ENCODE measurements at regions not wholly inside any gene's neighbourhood (a gene's known extent, or its start where the extent isn't known, plus 50 kb on each side); places are given as distances from the start of the nearest gene placed in this dataset.
"Not testable (repeated sequence)": the region's sequence is repeated elsewhere in the genome, so short reads cannot be mapped to it uniquely, and the experiment has no call there.

- FAIRE-seq = no peak
These were observed 765.9 kb downstream of the BCKDHB start for GRCh38 chr6:80872199-80872950.

- FAIRE-seq = no peak
These were observed 756.3 kb downstream of the BCKDHB start for GRCh38 chr6:80862756-80863155.

GRCh38 chr6:80860107-80860506 is 753.6 kb downstream of the BCKDHB start:
- FAIRE-seq = no peak

- not testable (repeated sequence) for FAIRE-seq
These were observed 741.5 kb downstream of the BCKDHB start for GRCh38 chr6:80847973-80848372.

GRCh38 chr6:80832337-80832736 is 725.9 kb downstream of the BCKDHB start:
- FAIRE-seq = no peak

- no peak for FAIRE-seq
These were observed 686.9 kb downstream of the BCKDHB start for GRCh38 chr6:80793411-80793810.

GRCh38 chr6:80792151-80792550 is 685.7 kb downstream of the BCKDHB start:
- no peak for FAIRE-seq

- no peak for FAIRE-seq
These were observed 683.6 kb downstream of the BCKDHB start for GRCh38 chr6:80789912-80790570.

- FAIRE-seq = not testable (repeated sequence)
These were observed 676.8 kb downstream of the BCKDHB start for GRCh38 chr6:80783271-80783670.

- FAIRE-seq = no peak
These were observed 665.5 kb downstream of the BCKDHB start for GRCh38 chr6:80771941-80772340.

- FAIRE-seq = no peak
These were observed 662.6 kb downstream of the BCKDHB start for GRCh38 chr6:80769106-80769505.

- no peak for FAIRE-seq
These were observed 661.3 kb downstream of the BCKDHB start for GRCh38 chr6:80767808-80768207.

- peak; percentile 32 for FAIRE-seq
These were observed 637.7 kb downstream of the BCKDHB start for GRCh38 chr6:80744213-80744612.

GRCh38 chr6:80742481-80742880 is 636.0 kb downstream of the BCKDHB start:
- FAIRE-seq = peak; percentile 85

GRCh38 chr6:80733641-80734040 is 627.2 kb downstream of the BCKDHB start:
- no peak for FAIRE-seq

GRCh38 chr6:80728830-80729229 is 622.4 kb downstream of the BCKDHB start:
- FAIRE-seq = no peak

- no peak for FAIRE-seq
These were observed 621.8 kb downstream of the BCKDHB start for GRCh38 chr6:80728101-80728750.

- no peak for FAIRE-seq
These were observed 618.9 kb downstream of the BCKDHB start for GRCh38 chr6:80725156-80725930.

- no peak for FAIRE-seq
These were observed 614.4 kb downstream of the BCKDHB start for GRCh38 chr6:80720824-80721223.

- no peak for FAIRE-seq
These were observed 608.0 kb downstream of the BCKDHB start for GRCh38 chr6:80714513-80714912.

GRCh38 chr6:80698459-80698858 is 592.0 kb downstream of the BCKDHB start:
- FAIRE-seq = no peak

GRCh38 chr6:80696268-80696667 is 589.8 kb downstream of the BCKDHB start:
- no peak for FAIRE-seq

- peak; percentile 95 for FAIRE-seq
These were observed 584.2 kb downstream of the BCKDHB start for GRCh38 chr6:80690551-80691131.
